ENCODE measurements at regions not wholly inside any gene's neighbourhood (a gene's known extent, or its start where the extent isn't known, plus 50 kb on each side); places are given as distances from the start of the nearest gene placed in this dataset.

DNA sequence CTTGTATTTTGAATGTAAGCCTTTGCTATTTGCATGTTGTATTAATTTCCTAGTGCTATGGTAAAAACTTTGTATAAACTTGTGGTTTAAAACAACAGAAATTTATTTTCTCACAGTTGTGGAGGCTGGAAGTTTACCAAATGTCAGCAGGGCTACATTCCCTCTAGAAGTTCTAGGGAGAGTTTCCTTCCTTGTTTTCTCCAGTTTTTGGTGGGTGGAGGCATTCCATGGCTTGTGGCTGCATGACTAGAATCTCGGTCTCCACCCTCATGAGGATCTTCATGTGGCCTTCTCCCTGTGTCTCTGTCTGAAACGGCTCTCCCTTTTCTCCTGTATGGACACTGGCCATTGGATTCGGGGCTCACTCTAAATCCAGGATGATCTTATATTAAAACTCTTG, 482.2 kb upstream of the GOT2 start:
- TF ChIP-seq, protein P1, sequence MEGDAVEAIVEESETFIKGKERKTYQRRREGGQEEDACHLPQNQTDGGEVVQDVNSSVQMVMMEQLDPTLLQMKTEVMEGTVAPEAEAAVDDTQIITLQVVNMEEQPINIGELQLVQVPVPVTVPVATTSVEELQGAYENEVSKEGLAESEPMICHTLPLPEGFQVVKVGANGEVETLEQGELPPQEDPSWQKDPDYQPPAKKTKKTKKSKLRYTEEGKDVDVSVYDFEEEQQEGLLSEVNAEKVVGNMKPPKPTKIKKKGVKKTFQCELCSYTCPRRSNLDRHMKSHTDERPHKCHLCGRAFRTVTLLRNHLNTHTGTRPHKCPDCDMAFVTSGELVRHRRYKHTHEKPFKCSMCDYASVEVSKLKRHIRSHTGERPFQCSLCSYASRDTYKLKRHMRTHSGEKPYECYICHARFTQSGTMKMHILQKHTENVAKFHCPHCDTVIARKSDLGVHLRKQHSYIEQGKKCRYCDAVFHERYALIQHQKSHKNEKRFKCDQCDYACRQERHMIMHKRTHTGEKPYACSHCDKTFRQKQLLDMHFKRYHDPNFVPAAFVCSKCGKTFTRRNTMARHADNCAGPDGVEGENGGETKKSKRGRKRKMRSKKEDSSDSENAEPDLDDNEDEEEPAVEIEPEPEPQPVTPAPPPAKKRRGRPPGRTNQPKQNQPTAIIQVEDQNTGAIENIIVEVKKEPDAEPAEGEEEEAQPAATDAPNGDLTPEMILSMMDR (conservative IDR thresholded peaks at IDR 0.05) = no peak
- no peak for TF ChIP-seq EZH2 (IDR thresholded peaks at IDR 0.05; ENCODE audit: low read depth)

All from PC-9 (cell line).